Panc1 (cell line): ENCODE measurements at regions not wholly inside any gene's neighbourhood (a gene's known extent, or its start where the extent isn't known, plus 50 kb on each side); places are given as distances from the start of the nearest gene placed in this dataset.

Source experiments
- ATAC-seq: fragments of 200-7000 bp; cut with Tn5 transposase; 2 replicates; pipeline ENCODE4 v1.9.1; 2020; ENCODE audit warnings: mild to moderate bottlenecking, moderate library complexity
- BruUV-seq: library from RNA; stranded (reverse); fragments of 400-500 nt; replicated peaks from 2 replicates; lab custom pipeline; 2021; lab: Mats Ljungman, UMichigan
- CTCF ChIA-PET: fragments of 300-600 bp; sonication (Branson Sonifier 250); formaldehyde crosslinking; loops from one replicate; lab custom pipeline; 2022; ENCODE audit warnings: antibody characterized with exemption; lab: Charles Lee
- POLR2A ChIA-PET: fragments of 300-600 bp; sonication (Branson Sonifier 250); formaldehyde crosslinking; loops from one replicate; lab custom pipeline; 2022; ENCODE audit warnings: antibody characterized with exemption; lab: Charles Lee
- DNase-seq: peaks from one replicate; pipeline ENCODE4 v3.0.0-alpha.2; 2010; ENCODE audit warnings: low read depth, low spot score
- H3K27ac ChIP-seq: 2 replicates; pipeline ENCODE4 v1.5.1; 2011; ENCODE audit warnings: mild to moderate bottlenecking, low read length, inconsistent platforms
- H3K27me3 ChIP-seq: fragments of 200-500 bp; sonication (Bioruptor generic); 2 replicates; pipeline ENCODE4 v1.6.0; 2014; ENCODE audit warnings: low read length, inconsistent platforms; ENCODE audit not compliant: control insufficient read depth, insufficient read depth
- H3K36me3 ChIP-seq: fragments of 200-500 bp; sonication (Bioruptor generic); 2 replicates; pipeline ENCODE4 v1.5.1; 2014; ENCODE audit warnings: inconsistent platforms, mild to moderate bottlenecking, low read length, moderate library complexity; ENCODE audit not compliant: control insufficient read depth, insufficient read depth
- H3K4me1 ChIP-seq: 2 replicates; pipeline ENCODE4 v1.5.1; 2011; ENCODE audit warnings: inconsistent platforms, mild to moderate bottlenecking, low read length, moderate library complexity; ENCODE audit not compliant: control insufficient read depth, insufficient read depth
- H3K4me3 ChIP-seq, 2 experiments: 2 replicates each; pipeline ENCODE4 v1.5.1; 2011 to 2012; ENCODE audit warnings: low read depth in 2 of 2, low read length in 2 of 2, mild to moderate bottlenecking in 2 of 2, inconsistent platforms in 1 of 2, moderate library complexity in 1 of 2
- H3K9me3 ChIP-seq: fragments of 200-500 bp; sonication (Bioruptor generic); 2 replicates; pipeline ENCODE4 v1.5.1; 2014; ENCODE audit warnings: low read depth, mild to moderate bottlenecking, inconsistent platforms, low read length, moderate library complexity; ENCODE audit not compliant: control insufficient read depth, insufficient read depth
- POLR2AphosphoS5 ChIP-seq: IDR thresholded peaks from 2 replicates; pipeline ENCODE4 v1.6.1; 2012; ENCODE audit warnings: mild to moderate bottlenecking, low read depth, low read length, moderate library complexity
- SIN3A ChIP-seq: IDR thresholded peaks from 2 replicates; pipeline ENCODE4 v1.6.1; 2012; ENCODE audit warnings: low read depth, mild to moderate bottlenecking, low read length, moderate library complexity, borderline replicate concordance; ENCODE audit not compliant: insufficient read depth
- TCF7L2 ChIP-seq: IDR thresholded peaks from 2 replicates; pipeline ENCODE4 v1.6.1; 2011; ENCODE audit warnings: mild to moderate bottlenecking, low read depth, low read length, inconsistent platforms
- in situ Hi-C: cut with HindIII; loops from 2 replicates; pipeline ENCODE4 v1.10.0; 2016; ENCODE audit warnings: low sequenced_read_pairs, low pct_unique_long_range_greater_than_20kb
- intact Hi-C: fragments of 100-400 bp; cut with micrococcal nuclease; formaldehyde crosslinking; loops from one replicate; pipeline ENCODE4 v1.10.0; 2022; ENCODE audit not compliant: unreplicated experiment
- TF ChIP-seq, protein P1 (sequence below), 2 experiments: IDR thresholded peaks; 2 replicates each; pipeline ENCODE4 v1.6.1; 2011 to 2012; ENCODE audit warnings: low read depth in 2 of 2, control low read depth in 1 of 2, low read length in 1 of 2, mild to moderate bottlenecking in 1 of 2, moderate library complexity in 1 of 2; ENCODE audit not compliant: insufficient read depth in 1 of 2
- TF ChIP-seq, protein P2 (sequence below): fragments of 450-650 bp; IDR thresholded peaks from 2 replicates; pipeline ENCODE4 v1.5.1; 2017; ENCODE audit warnings: mild to moderate bottlenecking

DNA sequence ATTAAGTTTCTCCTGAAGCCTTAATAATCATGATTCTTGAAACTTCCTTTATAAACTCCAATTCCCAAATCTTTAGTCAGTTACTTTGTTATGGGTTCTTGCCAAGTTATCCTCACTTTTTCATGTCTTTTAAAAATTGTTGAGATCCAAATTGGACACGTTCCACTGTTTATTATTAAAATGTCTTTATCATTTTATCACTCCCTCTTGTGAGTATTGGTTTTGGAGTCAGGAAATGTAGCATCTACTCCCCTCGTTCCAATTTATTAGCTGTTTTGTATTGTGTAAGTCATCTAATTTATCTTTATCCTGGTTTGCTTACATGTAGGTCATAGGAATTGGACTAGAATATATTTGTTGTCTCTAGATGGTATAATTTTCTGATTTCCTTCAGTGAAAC lies 213.1 kb upstream of the SLC39A10 start:
- CTCF ChIA-PET, result no interaction called here
- no peak for TF ChIP-seq TCF7L2
- TF ChIP-seq, protein P1, sequence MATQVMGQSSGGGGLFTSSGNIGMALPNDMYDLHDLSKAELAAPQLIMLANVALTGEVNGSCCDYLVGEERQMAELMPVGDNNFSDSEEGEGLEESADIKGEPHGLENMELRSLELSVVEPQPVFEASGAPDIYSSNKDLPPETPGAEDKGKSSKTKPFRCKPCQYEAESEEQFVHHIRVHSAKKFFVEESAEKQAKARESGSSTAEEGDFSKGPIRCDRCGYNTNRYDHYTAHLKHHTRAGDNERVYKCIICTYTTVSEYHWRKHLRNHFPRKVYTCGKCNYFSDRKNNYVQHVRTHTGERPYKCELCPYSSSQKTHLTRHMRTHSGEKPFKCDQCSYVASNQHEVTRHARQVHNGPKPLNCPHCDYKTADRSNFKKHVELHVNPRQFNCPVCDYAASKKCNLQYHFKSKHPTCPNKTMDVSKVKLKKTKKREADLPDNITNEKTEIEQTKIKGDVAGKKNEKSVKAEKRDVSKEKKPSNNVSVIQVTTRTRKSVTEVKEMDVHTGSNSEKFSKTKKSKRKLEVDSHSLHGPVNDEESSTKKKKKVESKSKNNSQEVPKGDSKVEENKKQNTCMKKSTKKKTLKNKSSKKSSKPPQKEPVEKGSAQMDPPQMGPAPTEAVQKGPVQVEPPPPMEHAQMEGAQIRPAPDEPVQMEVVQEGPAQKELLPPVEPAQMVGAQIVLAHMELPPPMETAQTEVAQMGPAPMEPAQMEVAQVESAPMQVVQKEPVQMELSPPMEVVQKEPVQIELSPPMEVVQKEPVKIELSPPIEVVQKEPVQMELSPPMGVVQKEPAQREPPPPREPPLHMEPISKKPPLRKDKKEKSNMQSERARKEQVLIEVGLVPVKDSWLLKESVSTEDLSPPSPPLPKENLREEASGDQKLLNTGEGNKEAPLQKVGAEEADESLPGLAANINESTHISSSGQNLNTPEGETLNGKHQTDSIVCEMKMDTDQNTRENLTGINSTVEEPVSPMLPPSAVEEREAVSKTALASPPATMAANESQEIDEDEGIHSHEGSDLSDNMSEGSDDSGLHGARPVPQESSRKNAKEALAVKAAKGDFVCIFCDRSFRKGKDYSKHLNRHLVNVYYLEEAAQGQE (IDR thresholded peaks at IDR 0.05; ENCODE audit: insufficient read depth in 1 of 2, low read depth in 2 of 2, low read length in 1 of 2), result no peak
- TF ChIP-seq, protein P2, sequence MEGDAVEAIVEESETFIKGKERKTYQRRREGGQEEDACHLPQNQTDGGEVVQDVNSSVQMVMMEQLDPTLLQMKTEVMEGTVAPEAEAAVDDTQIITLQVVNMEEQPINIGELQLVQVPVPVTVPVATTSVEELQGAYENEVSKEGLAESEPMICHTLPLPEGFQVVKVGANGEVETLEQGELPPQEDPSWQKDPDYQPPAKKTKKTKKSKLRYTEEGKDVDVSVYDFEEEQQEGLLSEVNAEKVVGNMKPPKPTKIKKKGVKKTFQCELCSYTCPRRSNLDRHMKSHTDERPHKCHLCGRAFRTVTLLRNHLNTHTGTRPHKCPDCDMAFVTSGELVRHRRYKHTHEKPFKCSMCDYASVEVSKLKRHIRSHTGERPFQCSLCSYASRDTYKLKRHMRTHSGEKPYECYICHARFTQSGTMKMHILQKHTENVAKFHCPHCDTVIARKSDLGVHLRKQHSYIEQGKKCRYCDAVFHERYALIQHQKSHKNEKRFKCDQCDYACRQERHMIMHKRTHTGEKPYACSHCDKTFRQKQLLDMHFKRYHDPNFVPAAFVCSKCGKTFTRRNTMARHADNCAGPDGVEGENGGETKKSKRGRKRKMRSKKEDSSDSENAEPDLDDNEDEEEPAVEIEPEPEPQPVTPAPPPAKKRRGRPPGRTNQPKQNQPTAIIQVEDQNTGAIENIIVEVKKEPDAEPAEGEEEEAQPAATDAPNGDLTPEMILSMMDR, result no peak
- no peak for TF ChIP-seq SIN3A
- H3K36me3 ChIP-seq, result no peaks in the 10 kb centered on the region
- ATAC-seq (no peak), DNase-seq (no peak)
- BruUV-seq, result no TSS peak
- H3K4me1 ChIP-seq, result no peaks in the 10 kb centered on the region
- in situ Hi-C loops (no loop called here), intact Hi-C loops (no loop called here)
- H3K9me3 ChIP-seq, result peaks cover 6% of the 10 kb centered on the region; the same call in 1 of the 2 replicates
- H3K4me3 ChIP-seq, result no peak overlapping the region
- no peaks in the 10 kb centered on the region for H3K27me3 ChIP-seq
- no peak overlapping the region for H3K27ac ChIP-seq
- POLR2A ChIA-PET, result no interaction called here

DNA sequence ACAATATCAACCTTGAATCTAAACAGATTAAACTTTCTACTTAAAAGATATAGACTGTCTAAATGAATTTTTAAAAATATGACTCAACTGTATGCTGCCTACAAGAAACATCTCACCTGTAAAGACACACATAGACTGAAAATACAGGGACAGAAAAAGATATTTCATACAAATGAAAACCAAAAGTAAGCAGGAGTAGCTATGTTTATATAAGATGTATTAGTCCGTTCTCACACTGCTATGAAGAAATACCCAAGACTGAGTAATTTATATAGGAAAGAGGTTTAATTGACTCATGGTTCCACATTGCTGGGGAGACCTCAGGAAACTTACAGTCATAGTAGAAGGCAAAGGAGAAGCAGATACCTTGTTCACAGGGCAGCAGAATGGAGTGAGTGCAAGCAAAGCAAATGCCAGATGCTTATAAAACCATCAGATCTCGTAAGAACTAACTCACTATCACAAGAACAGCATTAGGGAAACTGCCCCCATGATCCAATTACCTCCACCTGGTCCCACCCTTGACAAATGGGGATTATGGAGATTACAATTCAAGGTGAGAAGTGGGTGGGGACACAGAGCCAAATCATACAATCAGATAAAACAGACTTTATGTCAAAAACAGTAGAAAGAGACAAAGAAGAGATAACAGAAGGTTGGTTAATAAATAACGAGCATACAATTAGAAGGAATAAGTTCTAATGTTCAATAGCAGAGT lies 214.4 kb upstream of the SLC39A10 start:
- Histone ChIP-seq H3K4me1 (no peaks in the 10 kb centered on the region), H3K9me3 (peaks cover 6% of the 10 kb centered on the region; the same call in 1 of the 2 replicates), H3K27ac (no peak overlapping the region), H3K36me3 (no peaks in the 10 kb centered on the region), H3K4me3 (no peak overlapping the region), H3K27me3 (no peaks in the 10 kb centered on the region)
- DNase-seq (no peak), ATAC-seq (no peak)
- intact Hi-C loops (no loop called here), in situ Hi-C loops (no loop called here)
- no TSS peak for BruUV-seq
- ChIA-PET CTCF (no interaction called here), POLR2A (no interaction called here)
- no peak for TF ChIP-seq POLR2AphosphoS5
- no peak for TF ChIP-seq SIN3A
- TF ChIP-seq, protein P2, result no peak
- TF ChIP-seq, protein P1 (IDR thresholded peaks at IDR 0.05; ENCODE audit: insufficient read depth in 1 of 2, low read depth in 2 of 2, low read length in 1 of 2), result no peak
- no peak for TF ChIP-seq TCF7L2
